HCT116 (cell line): ENCODE measurements at regions not wholly inside any gene's neighbourhood (a gene's known extent, or its start where the extent isn't known, plus 50 kb on each side); places are given as distances from the start of the nearest gene placed in this dataset.

ENCODE experiments used
- ATAC-seq: fragments of 200-7000 bp; cut with Tn5 transposase; 2 replicates; pipeline ENCODE4 v1.9.1; 2020; ENCODE audit warnings: mild to moderate bottlenecking, moderate library complexity
- BruUV-seq: library from RNA; stranded (reverse); fragments of 400-500 nt; replicated peaks from 2 replicates; lab custom pipeline; 2021; lab: Mats Ljungman, UMichigan
- CTCF ChIA-PET: fragments of 300-600 bp; sonication (Branson Sonifier 250); formaldehyde crosslinking; loops from one replicate; lab custom pipeline; 2021; ENCODE audit warnings: antibody characterized with exemption; lab: Charles Lee
- POLR2A ChIA-PET: fragments of 300-600, 350-600 bp; sonication (Branson Sonifier 250); formaldehyde crosslinking; loops from one replicate; lab custom pipeline; 2021; ENCODE audit warnings: antibody characterized with exemption; lab: Charles Lee
- RAD21 ChIA-PET, 2 experiments: fragments of 300-600 bp; sonication (Branson Sonifier 250); formaldehyde crosslinking; loops; one replicate each; lab custom pipeline; 2023; ENCODE audit warnings: low total read pairs in 2 of 2; ENCODE audit not compliant: uncharacterized antibody in 2 of 2, unreplicated experiment in 2 of 2, low non-redundant PET in 1 of 2; lab: Charles Lee
- DNase-seq: peaks from one replicate; pipeline ENCODE4 v3.0.0-alpha.2; 2010; ENCODE audit warnings: low read depth, low spot score
- H2AFZ ChIP-seq: fragments of 200-600 bp; shearing (Covaris generic), sonication (generic); 2 replicates; pipeline ENCODE4 v1.6.1; 2017; ENCODE audit warnings: low read depth, mixed run types, mixed read lengths, antibody characterized with exemption, low read length; ENCODE audit not compliant: poor library complexity, severe bottlenecking
- H3K27ac ChIP-seq: 2 replicates; pipeline ENCODE4 v1.5.1; 2012; ENCODE audit warnings: low read depth, low read length
- H3K27me3 ChIP-seq: fragments of 200-600 bp; sonication (generic); 2 replicates; pipeline ENCODE4 v1.6.1; 2016; ENCODE audit warnings: mixed run types, low read length, mixed read lengths; ENCODE audit not compliant: insufficient read depth
- H3K36me3 ChIP-seq, 2 experiments: fragments of 200-500 bp in 1 of 2; fragments of 200-600 bp in 1 of 2; sonication (Bioruptor generic) in 1 of 2; sonication (generic) in 1 of 2; 2 replicates each; pipeline versions ENCODE4 v1.5.1 to v1.6.1; 2014 to 2016; ENCODE audit warnings: low read length in 2 of 2, inconsistent platforms in 1 of 2, mixed read lengths in 1 of 2, mixed run types in 1 of 2; ENCODE audit not compliant: insufficient read depth in 2 of 2, control insufficient read depth in 1 of 2
- H3K4me1 ChIP-seq, 2 experiments: fragments of 200-600 bp in 1 of 2; sonication (generic) in 1 of 2; 2 replicates each; pipeline versions ENCODE4 v1.5.1 to v1.6.1; 2012 to 2017; ENCODE audit warnings: low read length in 2 of 2, inconsistent platforms in 1 of 2, mild to moderate bottlenecking in 1 of 2, mixed read lengths in 1 of 2, mixed run types in 1 of 2, moderate library complexity in 1 of 2; ENCODE audit not compliant: insufficient read depth in 2 of 2, control insufficient read depth in 1 of 2
- H3K4me2 ChIP-seq: fragments of 200-600 bp; sonication (generic); 2 replicates; pipeline ENCODE4 v1.6.1; 2017; ENCODE audit warnings: mixed run types, low read length, mixed read lengths
- H3K4me3 ChIP-seq, 2 experiments: fragments of 200-600 bp in 1 of 2; sonication (generic) in 1 of 2; replicated peaks in 1 of 2; 2 replicates each; pipeline ENCODE4 v1.5.1; 2011 to 2016; ENCODE audit warnings: low read length in 2 of 2, control low read depth in 1 of 2, low read depth in 1 of 2, mild to moderate bottlenecking in 1 of 2, mixed read lengths in 1 of 2, mixed run types in 1 of 2
- H3K79me2 ChIP-seq: fragments of 200-600 bp; sonication (generic); 2 replicates; pipeline ENCODE4 v1.6.1; 2017; ENCODE audit warnings: mild to moderate bottlenecking, mixed run types, low read length, moderate library complexity, mixed read lengths; ENCODE audit not compliant: insufficient read depth
- H3K9ac ChIP-seq: fragments of 200-600 bp; sonication (generic); 2 replicates; pipeline ENCODE4 v1.6.1; 2016; ENCODE audit warnings: low read length, mixed read lengths
- H3K9me2 ChIP-seq: fragments of 200-600 bp; sonication (generic), shearing (Covaris generic); 2 replicates; pipeline ENCODE4 v1.6.1; 2017; ENCODE audit warnings: mixed run types, mild to moderate bottlenecking, moderate library complexity; ENCODE audit not compliant: insufficient read depth
- H3K9me3 ChIP-seq, 2 experiments: fragments of 200-500 bp in 1 of 2; fragments of 200-600 bp in 1 of 2; sonication (Bioruptor generic) in 1 of 2; sonication (generic) in 1 of 2; 2 replicates each; pipeline ENCODE4 v1.6.1; 2014 to 2017; ENCODE audit warnings: low read length in 2 of 2, mixed read lengths in 2 of 2, inconsistent platforms in 1 of 2, low read depth in 1 of 2, mild to moderate bottlenecking in 1 of 2, mixed run types in 1 of 2, moderate library complexity in 1 of 2; ENCODE audit not compliant: control insufficient read depth in 1 of 2, insufficient read depth in 1 of 2
- H4K20me1 ChIP-seq: fragments of 200-600 bp; sonication (generic), shearing (Covaris generic); 2 replicates; pipeline ENCODE4 v1.6.1; 2017; ENCODE audit warnings: mixed run types, mild to moderate bottlenecking, moderate library complexity; ENCODE audit not compliant: insufficient read depth
- CBX3 ChIP-seq: IDR thresholded peaks from 2 replicates; pipeline ENCODE4 v1.6.1; 2012; ENCODE audit warnings: low read depth
- EGR1 ChIP-seq: IDR thresholded peaks from 2 replicates; pipeline ENCODE4 v1.6.1; 2012; ENCODE audit warnings: low read depth
- REST ChIP-seq: IDR thresholded peaks from 2 replicates; pipeline ENCODE4 v1.6.1; 2012; ENCODE audit warnings: low read depth
- SIN3A ChIP-seq: IDR thresholded peaks from 2 replicates; pipeline ENCODE4 v1.6.1; 2012; ENCODE audit warnings: low read depth
- TCF7L2 ChIP-seq: IDR thresholded peaks from 2 replicates; pipeline ENCODE4 v1.7.0; 2011; ENCODE audit warnings: borderline replicate concordance, inconsistent platforms; ENCODE audit not compliant: insufficient read depth, insufficient read length; ENCODE audit errors: extremely low read depth
- intact Hi-C: fragments of 100-400 bp; cut with micrococcal nuclease; formaldehyde crosslinking; loops from 2 replicates; pipeline ENCODE4 v1.10.0; 2022
- TF ChIP-seq, protein P1 (sequence below): IDR thresholded peaks from 2 replicates; pipeline ENCODE4 v1.6.1; 2012

GRCh38 chr7:155361947-155362346 lies 64.3 kb downstream of the INSIG1 start:
- ATAC-seq = no peak
- ChIA-PET RAD21 (no interaction called here), POLR2A (no interaction called here)

More at GRCh38 chr7:155361947-155362346, 64.3 kb downstream of the INSIG1 start:
- H3K9ac ChIP-seq = no peak overlapping the region
- DNase-seq = no peak
- H3K4me3 ChIP-seq = no peak overlapping the region
- H3K4me2 ChIP-seq = no peak overlapping the region
- no peak overlapping the region for H2AFZ ChIP-seq
- intact Hi-C loops = no loop called here
- TF ChIP-seq REST (no peak), CBX3 (no peak), EGR1 (no peak), SIN3A (no peak), TCF7L2 (no peak)
- TF ChIP-seq, protein P1, sequence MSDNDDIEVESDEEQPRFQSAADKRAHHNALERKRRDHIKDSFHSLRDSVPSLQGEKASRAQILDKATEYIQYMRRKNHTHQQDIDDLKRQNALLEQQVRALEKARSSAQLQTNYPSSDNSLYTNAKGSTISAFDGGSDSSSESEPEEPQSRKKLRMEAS = no peak
- no peaks in the 10 kb centered on the region for H3K9me2 ChIP-seq
- no peaks in the 10 kb centered on the region for H4K20me1 ChIP-seq
- CTCF ChIA-PET = no interaction called here
- H3K36me3 ChIP-seq = no peaks in the 10 kb centered on the region
- BruUV-seq = no TSS peak
- H3K79me2 ChIP-seq = no peaks in the 10 kb centered on the region
- no peaks in the 10 kb centered on the region for H3K4me1 ChIP-seq
- H3K27ac ChIP-seq = no peak overlapping the region
- no peaks in the 10 kb centered on the region for H3K9me3 ChIP-seq
- no peaks in the 10 kb centered on the region for H3K27me3 ChIP-seq
